ENCODE measurements at regions not wholly inside any gene's neighbourhood (a gene's known extent, or its start where the extent isn't known, plus 50 kb on each side); places are given as distances from the start of the nearest gene placed in this dataset.

DNA sequence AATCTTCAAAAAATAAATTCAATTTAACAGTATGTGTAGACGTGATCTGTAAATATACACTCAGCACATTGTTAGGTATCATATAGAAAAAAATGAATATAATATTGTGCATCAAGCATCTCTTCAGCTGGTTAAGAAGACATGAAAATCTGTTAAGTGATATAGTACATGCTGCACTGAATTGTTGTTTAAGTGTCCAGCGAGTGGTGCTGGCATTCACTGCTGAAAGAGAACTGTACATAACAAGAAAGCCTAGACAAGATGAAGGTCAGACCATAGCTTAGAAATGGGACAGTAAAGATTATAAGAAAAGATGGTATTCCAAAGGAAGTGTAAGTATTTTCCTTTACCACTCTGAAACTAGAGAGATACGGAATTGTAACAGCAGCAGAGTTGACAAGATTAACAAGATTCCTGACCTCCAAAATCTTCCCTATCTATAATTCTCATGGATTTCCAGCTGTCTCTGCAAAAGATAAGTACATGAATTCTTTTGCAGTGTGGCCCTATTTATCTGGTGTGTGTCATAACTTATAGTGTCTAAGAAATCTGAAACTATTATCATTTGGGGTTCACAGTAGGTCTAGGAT, 198.6 kb downstream of the FLRT2 start:
- no peaks in the 10 kb centered on the region for H3K9me3 Mint-ChIP-seq
- H3K27ac Mint-ChIP-seq, result no peak overlapping the region
- H3K4me3 Mint-ChIP-seq, result no peak overlapping the region
- H3K27me3 Mint-ChIP-seq, result no peaks in the 10 kb centered on the region
- DNase-seq, result no peak
- H3K36me3 Mint-ChIP-seq (ENCODE audit: low read depth), result no peaks in the 10 kb centered on the region
- ChIA-PET POLR2A (no interaction called here), CTCF (no interaction called here)
- no peaks in the 10 kb centered on the region for H3K4me1 Mint-ChIP-seq

DNA sequence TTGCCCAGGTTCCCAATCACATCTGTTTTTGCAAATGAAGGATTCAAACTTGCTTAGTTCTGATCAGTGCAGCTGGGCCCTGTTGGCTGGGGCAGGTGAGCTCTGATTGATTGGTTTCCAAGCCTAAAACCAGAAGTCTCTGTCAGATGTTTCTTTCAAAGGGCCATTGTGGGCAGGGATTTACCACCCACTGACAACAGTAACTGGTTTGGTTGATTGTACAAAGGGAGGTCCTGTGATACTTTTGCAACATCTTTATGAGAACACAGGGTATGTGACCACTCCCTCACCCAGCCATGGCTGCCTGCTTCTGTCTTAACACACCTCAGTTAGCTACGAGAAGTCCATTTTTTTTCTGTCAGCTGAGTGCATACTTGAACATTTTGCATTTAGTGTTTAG, 184.1 kb downstream of the FLRT2 start:
- POLR2A ChIA-PET, result no interaction called here
- Mint-ChIP-seq H3K27ac (no peak overlapping the region), H3K9me3 (peaks cover 13% of the 10 kb centered on the region), H3K36me3 (ENCODE audit: low read depth) (no peaks in the 10 kb centered on the region), H3K4me1 (no peaks in the 10 kb centered on the region), H3K4me3 (no peak overlapping the region), H3K27me3 (no peaks in the 10 kb centered on the region)
- CTCF ChIA-PET, result no interaction called here
- DNase-seq, result no peak

DNA sequence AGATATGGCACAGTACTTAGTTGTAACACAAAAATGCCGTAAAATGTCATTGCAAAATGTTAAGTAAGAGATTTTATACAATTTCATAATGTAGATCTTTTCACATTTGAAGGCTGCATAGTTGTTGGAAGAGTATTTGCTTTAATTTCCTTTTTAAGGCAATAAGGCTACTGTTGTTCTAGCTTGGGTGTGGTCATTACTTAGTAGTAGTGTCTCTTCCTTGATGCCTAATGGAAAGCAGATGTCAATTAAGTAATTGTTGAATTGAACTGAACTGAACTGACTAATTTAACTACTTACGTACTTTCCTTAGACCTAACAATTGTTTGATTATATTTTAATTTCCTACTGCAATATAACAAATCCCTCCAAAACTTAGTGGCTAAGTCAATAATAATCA, 181.7 kb downstream of the FLRT2 start:
- Mint-ChIP-seq H3K36me3 (ENCODE audit: low read depth) (no peaks in the 10 kb centered on the region), H3K9me3 (peaks cover 7% of the 10 kb centered on the region), H3K27me3 (no peaks in the 10 kb centered on the region), H3K27ac (no peak overlapping the region), H3K4me3 (no peak overlapping the region), H3K4me1 (no peaks in the 10 kb centered on the region)
- no peak for DNase-seq
- CTCF ChIA-PET, result no interaction called here
- POLR2A ChIA-PET, result no interaction called here
